GM23338 (cell line): ENCODE measurements at regions not wholly inside any gene's neighbourhood (a gene's known extent, or its start where the extent isn't known, plus 50 kb on each side); places are given as distances from the start of the nearest gene placed in this dataset.

Experiments
- ATAC-seq: fragments of 200-7000 bp; cut with Tn5 transposase; 3 replicates; pipeline ENCODE4 v1.9.1; 2020
- DNase-seq: peaks from one replicate; pipeline ENCODE4 v3.0.0-alpha.2; 2015; ENCODE audit warnings: low spot score
- H2AFZ ChIP-seq: fragments of 200-600 bp; sonication (generic); 2 replicates; pipeline ENCODE4 v1.8.0; 2016; ENCODE audit warnings: antibody characterized with exemption, mild to moderate bottlenecking, moderate library complexity
- H3F3A ChIP-seq: fragments of 200-600 bp; sonication (generic); replicated peaks from 2 replicates; pipeline ENCODE4 v1.8.0; 2017; ENCODE audit warnings: antibody characterized with exemption, mixed run types, low read depth
- H3K27ac ChIP-seq: fragments of 200-600 bp; sonication (generic); 2 replicates; pipeline ENCODE4 v1.6.1; 2016; ENCODE audit warnings: low read depth
- H3K27me3 ChIP-seq: fragments of 200-600 bp; sonication (generic); 2 replicates; pipeline ENCODE4 v1.8.0; 2016; ENCODE audit warnings: mild to moderate bottlenecking, mixed run types, moderate library complexity; ENCODE audit not compliant: insufficient read depth
- H3K36me3 ChIP-seq: fragments of 200-600 bp; sonication (generic); 2 replicates; pipeline ENCODE4 v1.8.0; 2016; ENCODE audit warnings: mild to moderate bottlenecking; ENCODE audit not compliant: insufficient read depth
- H3K4me1 ChIP-seq: fragments of 200-600 bp; sonication (generic); 2 replicates; pipeline ENCODE4 v1.8.0; 2016; ENCODE audit warnings: mild to moderate bottlenecking, moderate library complexity; ENCODE audit not compliant: insufficient read depth
- H3K4me2 ChIP-seq: fragments of 200-600 bp; sonication (generic); 2 replicates; pipeline ENCODE4 v1.7.1; 2017; ENCODE audit warnings: mixed run types
- H3K4me3 ChIP-seq: fragments of 200-600 bp; sonication (generic); 2 replicates; pipeline ENCODE4 v1.6.1; 2016; ENCODE audit warnings: mixed run types
- H3K79me2 ChIP-seq: fragments of 200-600 bp; sonication (generic); replicated peaks from 2 replicates; pipeline ENCODE4 v1.8.0; 2017; ENCODE audit warnings: mild to moderate bottlenecking; ENCODE audit not compliant: insufficient read depth
- H3K9me2 ChIP-seq: fragments of 200-600 bp; sonication (generic); 2 replicates; pipeline ENCODE4 v1.8.0; 2017; ENCODE audit not compliant: insufficient read depth
- H4K20me1 ChIP-seq: fragments of 200-600 bp; sonication (generic); replicated peaks from 2 replicates; pipeline ENCODE4 v1.8.0; 2017; ENCODE audit warnings: mild to moderate bottlenecking; ENCODE audit not compliant: insufficient read depth
- H3K27ac Mint-ChIP-seq: 2 replicates; pipeline ENCODE4 v1.8.0; 2020; ENCODE audit warnings: inconsistent platforms, mild to moderate bottlenecking, moderate library complexity, mixed read lengths
- H3K27me3 Mint-ChIP-seq: 3 replicates; pipeline ENCODE4 v1.8.0; 2022; ENCODE audit warnings: low read depth, mild to moderate bottlenecking, moderate library complexity, mixed read lengths, inconsistent platforms; ENCODE audit not compliant: insufficient read depth, poor library complexity
- H3K36me3 Mint-ChIP-seq: 3 replicates; pipeline ENCODE4 v1.8.0; 2021; ENCODE audit warnings: low read depth, mild to moderate bottlenecking, inconsistent platforms, moderate library complexity, mixed read lengths
- H3K4me1 Mint-ChIP-seq: 3 replicates; pipeline ENCODE4 v1.8.0; 2020; ENCODE audit warnings: mild to moderate bottlenecking, inconsistent platforms, mixed read lengths
- H3K4me3 Mint-ChIP-seq: 3 replicates; pipeline ENCODE4 v1.8.0; 2021; ENCODE audit warnings: moderate library complexity, mild to moderate bottlenecking, inconsistent platforms, mixed read lengths
- H3K9me3 Mint-ChIP-seq: 3 replicates; pipeline ENCODE4 v1.8.0; 2020; ENCODE audit warnings: moderate library complexity, mild to moderate bottlenecking, inconsistent platforms, mixed read lengths
- CREB1 ChIP-seq: fragments of 250-450 bp; sonication (Bioruptor Pico); IDR thresholded peaks from 2 replicates; pipeline ENCODE4 v1.5.0; 2020; ENCODE audit warnings: low read depth, mild to moderate bottlenecking, moderate library complexity
- CTCF ChIP-seq, 2 experiments: fragments of 200-600 bp in 1 of 2; sonication (generic) in 1 of 2; conservative IDR thresholded peaks; 2 replicates each; pipeline versions ENCODE4 v1.5.1 to v1.6.1; 2016 to 2017; ENCODE audit warnings: antibody characterized with exemption in 2 of 2, low read depth in 2 of 2, mild to moderate bottlenecking in 2 of 2, moderate library complexity in 1 of 2
- EZH2 ChIP-seq: fragments of 200-600 bp; sonication (generic); IDR thresholded peaks from one replicate; pipeline ENCODE4 v1.8.0; 2017; ENCODE audit warnings: antibody characterized with exemption, mild to moderate bottlenecking, low read depth; ENCODE audit not compliant: unreplicated experiment
- EZH2phosphoT487 ChIP-seq: fragments of 200-600 bp; sonication (generic); IDR thresholded peaks from one replicate; pipeline ENCODE4 v1.8.1; 2018; ENCODE audit warnings: antibody characterized with exemption; ENCODE audit not compliant: unreplicated experiment
- JUNB ChIP-seq: IDR thresholded peaks from one replicate; pipeline ENCODE4 v1.6.1; 2016; ENCODE audit warnings: antibody characterized with exemption; ENCODE audit not compliant: unreplicated experiment
- NANOG ChIP-seq: IDR thresholded peaks from 2 replicates; pipeline ENCODE4 v1.6.1; 2016; ENCODE audit warnings: antibody characterized with exemption, borderline replicate concordance
- POLR2AphosphoS5 ChIP-seq: IDR thresholded peaks from 2 replicates; pipeline ENCODE4 v1.6.1; 2016; ENCODE audit warnings: antibody characterized with exemption, low read depth
- STAT1 ChIP-seq: IDR thresholded peaks from one replicate; pipeline ENCODE4 v1.6.1; 2016; ENCODE audit warnings: antibody characterized with exemption; ENCODE audit not compliant: unreplicated experiment
- ZNF114 ChIP-seq: fragments of 250-450 bp; sonication (Bioruptor Pico); IDR thresholded peaks from 2 replicates; pipeline ENCODE4 v1.5.0; 2020; ENCODE audit warnings: mild to moderate bottlenecking, moderate library complexity
- ZNF331 ChIP-seq: fragments of 250-450 bp; sonication (Bioruptor Pico); IDR thresholded peaks from 2 replicates; pipeline ENCODE4 v1.5.0; 2020; ENCODE audit warnings: low read depth, mild to moderate bottlenecking, moderate library complexity

GRCh38 chr5:56565644-56566043 lies 249.7 kb upstream of the MAP3K1 start:
- Histone ChIP-seq H3K36me3 (no peaks in the 10 kb centered on the region), H3F3A (no peaks in the 10 kb centered on the region), H3K27me3 (no peaks in the 10 kb centered on the region), H3K27ac (no peak overlapping the region), H3K79me2 (no peaks in the 10 kb centered on the region), H3K9me2 (0 out of 2 replicates have a peak, but pooled peaks cover under 1% of the 10 kb centered on the region), H3K4me1 (peaks cover 10% of the 10 kb centered on the region), H4K20me1 (no peaks in the 10 kb centered on the region), H2AFZ (no peak overlapping the region; the same call in 1 of the 2 replicates), H3K4me2 (no peak overlapping the region), H3K4me3 (no peak overlapping the region)
- Mint-ChIP-seq H3K4me3 (no peak overlapping the region), H3K4me1 (peaks cover 21% of the 10 kb centered on the region), H3K27ac (no peak overlapping the region), H3K9me3 (no peaks in the 10 kb centered on the region), H3K36me3 (no peaks in the 10 kb centered on the region), H3K27me3 (no peaks in the 10 kb centered on the region)
- TF ChIP-seq NANOG, result no peak
- no peak for TF ChIP-seq CREB1 (CRISPR knock-in tag)
- TF ChIP-seq ZNF331 (CRISPR knock-in tag), result no peak
- TF ChIP-seq CTCF (conservative IDR thresholded peaks at IDR 0.05; ENCODE audit: low read depth in 2 of 2), result no peak
- no peak for TF ChIP-seq EZH2
- no peak for TF ChIP-seq POLR2AphosphoS5
- no peak for ATAC-seq
- DNase-seq, result no peak

- Histone ChIP-seq H3K27ac (no peak overlapping the region), H3K27me3 (no peaks in the 10 kb centered on the region), H3K4me3 (no peak overlapping the region), H3K36me3 (no peaks in the 10 kb centered on the region), H3K4me2 (no peak overlapping the region), H4K20me1 (no peaks in the 10 kb centered on the region), H3K79me2 (no peaks in the 10 kb centered on the region), H3K9me2 (0 out of 2 replicates have a peak, but pooled peaks cover 4% of the 10 kb centered on the region), H3F3A (no peaks in the 10 kb centered on the region), H3K4me1 (peaks cover 10% of the 10 kb centered on the region), H2AFZ (no peak overlapping the region)
- TF ChIP-seq ZNF331 (CRISPR knock-in tag) (no peak), STAT1 (no peak), CREB1 (CRISPR knock-in tag) (no peak), POLR2AphosphoS5 (no peak), EZH2phosphoT487 (no peak), ZNF114 (CRISPR knock-in tag) (no peak), JUNB (no peak), NANOG (no peak)
- no peaks in the 10 kb centered on the region for H3K27me3 Mint-ChIP-seq
- no peak overlapping the region for H3K27ac Mint-ChIP-seq
- no peak for ATAC-seq
- H3K9me3 Mint-ChIP-seq, result no peaks in the 10 kb centered on the region
- no peak for DNase-seq
- no peak overlapping the region for H3K4me3 Mint-ChIP-seq
- H3K36me3 Mint-ChIP-seq, result no peaks in the 10 kb centered on the region
- H3K4me1 Mint-ChIP-seq, result peaks cover 21% of the 10 kb centered on the region
Measured at GRCh38 chr5:56565283-56565615, 250.1 kb upstream of the MAP3K1 start.
